Midbrain (tissue), 1 donor: ENCODE measurements at regions not wholly inside any gene's neighbourhood (a gene's known extent, or its start where the extent isn't known, plus 50 kb on each side); places are given as distances from the start of the nearest gene placed in this dataset.
A peak's percentile ranks its signal among the peaks of the same experiment; 100 is the strongest.

Source experiments
- DNase-seq: peaks from one replicate; lab custom pipeline; 2025; lab: John Stamatoyannopoulos, UW

DNA sequence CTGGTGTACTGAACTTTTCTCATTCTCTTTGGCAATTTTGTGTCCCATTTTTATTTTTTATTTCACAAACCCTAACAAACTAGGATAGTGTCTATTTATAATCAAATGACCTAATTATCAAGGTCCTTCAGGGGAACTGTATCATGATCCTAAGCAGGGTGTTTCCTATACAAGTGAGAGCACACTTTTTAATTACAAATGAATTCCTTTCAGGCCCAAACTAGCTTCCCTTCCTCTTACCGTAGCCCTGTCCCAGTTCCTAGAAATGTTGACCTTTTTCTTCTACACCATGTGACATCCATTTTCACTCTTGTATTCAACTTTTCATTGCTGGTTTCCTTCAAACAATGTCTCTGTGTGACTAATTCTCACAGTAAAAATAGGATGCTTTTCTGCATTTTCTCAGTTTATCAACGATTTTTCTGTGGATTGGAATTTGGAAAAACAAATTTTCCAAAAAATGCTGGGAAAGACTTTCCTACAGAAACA lies 411.4 kb downstream of the CCDC91 start:
- DNase-seq: no peak

GRCh38 chr12:28602786-28603185 lies 412.5 kb downstream of the CCDC91 start:
- no peak for DNase-seq

GRCh38 chr12:28603239-28603638 lies 413.0 kb downstream of the CCDC91 start:
- no peak for DNase-seq

DNA sequence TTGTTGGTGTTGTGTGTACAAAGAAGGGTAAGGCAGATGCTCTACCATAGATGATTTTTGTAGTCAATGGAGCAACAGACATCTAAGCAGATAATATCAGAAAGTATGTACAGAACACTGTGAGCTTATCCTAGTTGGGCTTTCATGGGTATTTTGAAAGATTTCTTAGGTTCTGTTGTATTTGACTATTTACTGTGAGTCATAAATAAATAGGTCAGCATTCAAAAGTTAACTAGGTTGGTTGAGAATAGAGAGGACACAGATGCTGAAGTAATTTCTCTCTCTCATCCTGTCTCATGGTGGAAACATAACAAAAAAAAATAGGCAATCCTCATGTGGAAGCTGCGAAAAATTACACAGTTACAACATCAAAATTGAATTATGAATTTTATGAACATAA lies 413.5 kb downstream of the CCDC91 start:
- DNase-seq: no peak

DNA sequence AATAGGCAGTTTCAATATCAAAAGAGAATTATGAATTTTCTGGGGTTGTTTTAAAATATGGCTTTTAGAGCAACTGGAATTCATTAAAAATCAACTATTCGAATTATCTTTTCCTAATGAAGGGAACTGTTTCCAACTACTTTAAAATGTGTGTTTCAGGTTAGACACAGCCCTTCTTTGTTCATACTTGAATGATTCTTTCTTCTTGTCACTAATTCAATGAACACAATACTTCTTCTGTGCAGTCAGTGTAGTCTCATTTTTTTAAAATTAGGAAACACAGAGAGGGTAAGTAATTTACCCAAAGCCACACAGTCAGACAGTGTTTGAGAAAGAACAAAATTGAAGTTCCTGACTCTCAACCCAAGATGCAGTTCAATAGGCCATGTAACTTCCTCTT lies 414.0 kb downstream of the CCDC91 start:
- DNase-seq: no peak

- no peak for DNase-seq
Measured at GRCh38 chr12:28606967-28607557, 416.8 kb downstream of the CCDC91 start.

GRCh38 chr12:28610401-28611114 lies 420.3 kb downstream of the CCDC91 start:
- no peak for DNase-seq

DNA sequence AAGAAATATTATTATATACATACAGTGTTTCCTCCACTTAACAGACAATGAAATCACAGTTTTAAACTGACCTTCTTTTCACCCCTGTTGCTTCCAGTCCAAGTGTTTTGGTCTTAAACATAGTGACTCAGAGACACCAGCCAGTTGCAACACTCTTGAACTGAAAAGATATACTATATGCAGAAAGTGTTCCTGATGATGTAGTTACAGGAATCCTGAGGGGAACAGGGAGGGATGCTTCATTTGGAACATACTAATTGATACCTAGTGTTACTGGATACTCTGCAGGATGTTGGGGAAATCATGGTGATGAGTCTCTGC lies 420.8 kb downstream of the CCDC91 start:
- no peak for DNase-seq

DNA sequence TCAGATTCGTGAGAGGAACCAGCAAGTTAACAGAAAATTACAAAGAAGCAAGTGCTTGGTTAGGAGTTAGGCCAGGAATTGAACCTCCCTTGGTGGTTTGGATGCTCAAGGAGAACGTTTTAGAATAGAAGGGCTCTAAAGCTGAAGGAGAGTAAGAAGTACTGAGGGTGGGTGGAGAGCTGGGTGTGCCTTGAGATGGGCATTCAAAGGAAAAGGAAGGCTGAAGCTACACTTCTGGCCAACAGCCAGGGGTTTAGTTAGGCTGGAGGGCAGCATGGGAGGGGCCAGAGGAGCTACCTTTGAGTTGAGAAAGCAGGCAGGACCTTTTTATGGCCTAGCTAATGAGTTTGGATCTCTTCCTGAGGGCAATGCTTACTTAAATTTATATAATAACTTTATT lies 421.2 kb downstream of the CCDC91 start:
- no peak for DNase-seq

DNA sequence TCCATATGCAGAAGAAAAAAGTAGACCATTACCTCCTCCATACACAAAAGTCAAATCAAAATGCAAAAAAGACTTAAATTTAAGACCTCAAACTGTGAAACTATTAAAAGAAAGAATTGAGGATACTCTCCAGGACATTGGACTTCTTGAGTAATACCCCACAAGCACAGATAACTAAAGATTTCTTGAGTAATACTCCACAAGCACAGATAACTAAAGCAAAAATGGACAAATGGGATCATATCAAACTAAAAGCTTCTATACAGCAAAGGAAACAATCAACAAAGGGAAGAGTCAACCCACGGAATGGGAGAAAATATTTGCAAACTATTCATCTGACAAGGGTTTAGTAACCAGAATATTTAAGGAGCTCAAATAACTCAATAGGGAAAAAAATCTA lies 427.9 kb downstream of the CCDC91 start:
- no peak for DNase-seq

GRCh38 chr12:28618772-28619171 lies 428.5 kb downstream of the CCDC91 start:
- DNase-seq: no peak

DNA sequence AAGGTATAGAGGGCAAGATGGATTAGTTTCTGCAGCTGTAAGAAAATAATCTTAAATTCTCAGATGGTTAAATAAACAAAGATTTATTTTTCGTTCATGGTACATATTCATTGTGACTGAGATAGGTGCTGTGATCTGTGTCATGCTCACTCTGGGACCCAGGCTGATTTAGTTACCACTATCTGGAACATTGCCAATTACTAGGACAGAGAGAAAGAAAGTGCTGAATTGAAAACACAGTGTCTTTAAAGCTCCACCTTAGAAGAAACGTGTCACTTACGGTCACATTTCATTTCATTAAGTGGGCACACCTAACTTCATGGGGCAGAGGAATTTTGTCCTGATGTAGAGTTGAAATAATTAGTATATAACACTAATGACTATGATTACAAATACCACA lies 430.0 kb downstream of the CCDC91 start:
- DNase-seq: no peak

GRCh38 chr12:28622406-28622805 lies 432.1 kb downstream of the CCDC91 start:
- DNase-seq: no peak

DNA sequence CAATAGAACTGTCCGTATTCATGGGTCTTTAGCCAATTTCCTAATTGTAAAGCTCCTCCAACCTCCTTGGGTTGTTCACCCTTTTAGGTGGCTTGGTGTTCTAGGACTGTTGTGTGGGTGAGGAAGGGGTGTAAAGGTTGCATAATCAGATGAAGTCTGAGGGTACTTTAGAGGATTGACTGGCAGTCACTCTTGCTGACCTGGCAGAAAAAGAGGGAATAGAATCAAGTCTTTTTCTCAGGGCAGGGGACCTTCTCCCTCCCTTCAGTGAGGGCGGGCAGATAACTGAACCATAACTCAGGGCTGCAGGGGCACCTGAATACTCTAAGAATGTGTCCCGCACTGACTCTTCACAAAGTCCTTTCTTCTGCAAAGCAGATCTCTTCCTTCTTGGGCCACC lies 436.2 kb downstream of the CCDC91 start:
- DNase-seq: no peak

- peak; percentile 30 for DNase-seq
Measured at GRCh38 chr12:28629691-28630090, 439.4 kb downstream of the CCDC91 start.

DNA sequence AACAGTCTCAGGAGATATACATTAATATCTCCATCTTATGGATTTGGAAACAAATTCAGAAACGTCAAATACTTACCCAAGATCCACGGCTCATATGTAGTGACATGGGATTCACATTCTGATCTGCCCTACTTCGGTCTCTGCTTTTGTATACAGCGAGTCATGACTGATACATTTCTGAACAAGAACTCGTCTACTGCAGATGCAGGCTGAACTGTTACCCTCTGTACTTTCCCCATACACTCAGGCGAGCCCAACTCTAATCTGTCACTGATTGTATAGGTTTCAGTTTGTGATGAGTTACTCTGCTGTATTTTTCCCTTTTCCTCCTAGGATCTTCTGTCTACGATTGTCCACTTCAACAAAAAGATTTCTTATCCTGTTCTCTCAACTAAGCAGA lies 441.6 kb downstream of the CCDC91 start:
- no peak for DNase-seq

GRCh38 chr12:28640519-28640918 lies 450.3 kb downstream of the CCDC91 start:
- no peak for DNase-seq

DNA sequence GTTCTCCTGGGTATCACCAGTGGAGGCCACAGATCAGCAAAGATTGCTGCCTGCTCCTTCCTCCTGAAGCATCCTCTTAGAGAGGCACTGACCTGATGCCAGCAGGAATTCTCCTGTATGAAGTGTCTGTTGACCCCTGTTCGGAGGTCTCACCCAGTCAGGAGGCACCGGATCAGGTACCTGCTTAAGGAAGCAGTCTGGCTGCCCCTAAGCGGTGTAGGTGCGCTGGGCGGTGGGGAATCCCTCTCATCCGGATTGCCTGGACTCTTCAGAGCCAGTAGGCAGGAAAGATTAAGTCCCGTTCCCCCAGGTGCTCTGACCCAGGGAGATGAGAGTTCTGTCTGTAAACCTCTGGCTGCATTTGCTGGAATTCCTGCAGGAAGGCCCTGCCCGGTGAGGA lies 455.2 kb downstream of the CCDC91 start:
- DNase-seq: no peak

DNA sequence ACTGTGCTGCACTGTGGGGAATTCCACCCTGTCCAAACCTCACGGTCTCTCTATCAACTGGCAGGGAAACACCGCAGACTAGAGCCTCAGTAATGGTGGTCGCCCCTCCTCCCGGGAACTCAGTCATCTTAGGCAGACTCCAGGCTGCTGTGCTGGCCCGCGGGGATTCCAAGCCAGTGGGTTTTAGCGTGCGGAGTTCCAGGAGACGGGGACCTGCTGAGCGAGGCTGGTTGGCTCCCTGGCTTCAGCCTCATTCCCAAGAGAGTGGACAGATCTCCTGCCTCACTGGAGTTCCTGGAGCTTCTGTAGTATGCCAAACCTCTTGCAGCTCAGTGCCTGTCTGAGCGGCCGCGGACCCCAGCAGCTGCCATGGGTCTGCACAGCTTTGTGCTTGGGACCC lies 455.6 kb downstream of the CCDC91 start:
- DNase-seq: no peak

DNA sequence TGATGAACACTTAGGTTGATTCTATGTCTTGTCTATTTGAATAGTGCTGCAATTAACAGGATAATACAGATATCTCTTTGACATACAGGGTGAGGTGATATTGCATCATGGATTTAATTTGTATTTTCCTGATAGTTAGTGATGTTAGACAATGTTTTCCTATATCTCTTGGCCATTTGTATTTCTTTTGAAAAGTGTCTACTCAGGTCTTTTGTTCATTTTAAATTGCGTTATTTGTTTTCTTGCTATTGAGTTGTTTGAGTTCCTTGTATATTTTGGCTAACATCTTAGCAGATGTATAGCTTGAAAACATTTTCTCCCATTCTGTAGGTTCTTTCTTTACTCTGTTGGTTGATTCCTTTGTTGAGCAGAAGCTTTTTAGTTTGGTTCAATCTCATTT lies 460.6 kb downstream of the CCDC91 start:
- DNase-seq: no peak

- no peak for DNase-seq
Measured at GRCh38 chr12:28652239-28652638, 462.0 kb downstream of the CCDC91 start.

DNA sequence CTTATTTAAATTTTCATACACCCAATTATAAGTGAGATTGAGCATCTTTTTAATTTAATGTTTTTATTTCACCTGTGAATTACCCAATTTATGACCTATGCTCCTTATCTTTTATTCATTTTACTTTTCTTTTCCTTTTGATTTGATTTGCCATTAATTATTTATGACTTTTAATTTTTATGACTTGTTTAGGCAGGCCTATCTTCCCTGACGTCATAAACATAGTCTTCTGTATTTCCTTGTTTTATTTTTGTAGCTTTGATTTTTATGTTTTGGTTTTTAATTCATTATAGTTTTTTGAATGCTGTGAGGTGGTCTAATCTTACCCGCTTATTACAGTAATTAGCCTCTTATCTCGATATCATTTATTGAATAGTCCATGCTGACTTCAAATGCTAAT lies 467.1 kb upstream of the FAR2 start:
- no peak for DNase-seq

GRCh38 chr12:28683366-28683765 lies 465.7 kb upstream of the FAR2 start:
- DNase-seq: no peak
